CD4-positive, alpha-beta T cell (primary cell): ENCODE measurements at regions not wholly inside any gene's neighbourhood (a gene's known extent, or its start where the extent isn't known, plus 50 kb on each side); places are given as distances from the start of the nearest gene placed in this dataset.

Experiments used
- ATAC-seq: fragments of 200-7000 bp; cut with Tn5 transposase; one replicate; pipeline ENCODE4 v1.10.0; 2022; ENCODE audit warnings: mild to moderate bottlenecking; ENCODE audit not compliant: poor library complexity
- CTCF ChIA-PET: fragments of 350-600 bp; sonication (Branson Sonifier 250); formaldehyde crosslinking; loops from one replicate; lab custom pipeline; 2021; ENCODE audit warnings: antibody characterized with exemption, inconsistent platforms; lab: Charles Lee
- POLR2A ChIA-PET: fragments of 350-600 bp; sonication (Branson Sonifier 250); formaldehyde crosslinking; loops from one replicate; lab custom pipeline; 2021; ENCODE audit warnings: antibody characterized with exemption, inconsistent platforms; lab: Charles Lee
- DNase-seq, 14 experiments: peaks; one replicate each; pipeline ENCODE4 v3.0.0-alpha.2; 2013 to 2020; ENCODE audit warnings: mixed read lengths in 2 of 14
- H3K27ac ChIP-seq, 2 donors: one replicate each; pipeline versions ENCODE4 v1.5.1 to v1.7.0; 2013; ENCODE audit warnings: low read length in 2 of 2, low read depth in 1 of 2, mild to moderate bottlenecking in 1 of 2
- H3K27me3 ChIP-seq, 2 experiments: 1 replicate in 1 of 2; 2 replicates in 1 of 2; pipeline versions ENCODE4 v1.6.1 to v1.7.0; 2013; ENCODE audit warnings: low read length in 2 of 2, control low read depth in 1 of 2, mild to moderate bottlenecking in 1 of 2, moderate library complexity in 1 of 2; ENCODE audit not compliant: insufficient read depth in 2 of 2, control insufficient read depth in 1 of 2
- H3K36me3 ChIP-seq: one replicate; pipeline ENCODE4 v1.6.1; 2013; ENCODE audit warnings: low read length, control low read depth; ENCODE audit not compliant: insufficient read depth
- H3K4me1 ChIP-seq: one replicate; pipeline ENCODE4 v1.6.1; 2013; ENCODE audit warnings: low read length, control low read depth; ENCODE audit not compliant: insufficient read depth
- H3K4me3 ChIP-seq: one replicate; pipeline ENCODE4 v1.5.1; 2013; ENCODE audit warnings: mild to moderate bottlenecking, low read length, moderate library complexity
- H3K9me3 ChIP-seq, 2 experiments: 1 replicate in 1 of 2; 2 replicates in 1 of 2; pipeline versions ENCODE4 v1.6.1 to v1.7.0; 2013; ENCODE audit warnings: low read length in 2 of 2, mild to moderate bottlenecking in 2 of 2, control low read depth in 1 of 2, moderate library complexity in 1 of 2; ENCODE audit not compliant: control insufficient read depth in 1 of 2, insufficient read depth in 1 of 2
- H3K27ac Mint-ChIP-seq: one replicate; pipeline ENCODE4 v1.8.0; 2020; ENCODE audit warnings: mixed read lengths
- H3K27me3 Mint-ChIP-seq: one replicate; pipeline ENCODE4 v1.8.0; 2021; ENCODE audit warnings: mixed read lengths
- H3K36me3 Mint-ChIP-seq: one replicate; pipeline ENCODE4 v1.8.0; 2021; ENCODE audit warnings: low read depth, mixed read lengths
- H3K4me1 Mint-ChIP-seq: one replicate; pipeline ENCODE4 v1.8.0; 2021; ENCODE audit warnings: low read depth, mixed read lengths
- H3K4me3 Mint-ChIP-seq: one replicate; pipeline ENCODE4 v1.8.0; 2020; ENCODE audit warnings: mild to moderate bottlenecking, mixed read lengths
- H3K9me3 Mint-ChIP-seq: one replicate; pipeline ENCODE4 v1.8.0; 2020; ENCODE audit warnings: mixed read lengths
- CTCF ChIP-seq: fragments of 200-600 bp; IDR thresholded peaks from one replicate; pipeline ENCODE4 v1.8.0; 2022; ENCODE audit warnings: antibody characterized with exemption, mild to moderate bottlenecking
- intact Hi-C, 2 experiments: fragments of 100-400 bp; cut with DNase I in 1 of 2; cut with micrococcal nuclease in 1 of 2; formaldehyde crosslinking; loops; one replicate each; pipeline versions ENCODE4 v1.15.1 to v1.9.0; 2023 to 2025; cut with DNase I, micrococcal nuclease

DNA sequence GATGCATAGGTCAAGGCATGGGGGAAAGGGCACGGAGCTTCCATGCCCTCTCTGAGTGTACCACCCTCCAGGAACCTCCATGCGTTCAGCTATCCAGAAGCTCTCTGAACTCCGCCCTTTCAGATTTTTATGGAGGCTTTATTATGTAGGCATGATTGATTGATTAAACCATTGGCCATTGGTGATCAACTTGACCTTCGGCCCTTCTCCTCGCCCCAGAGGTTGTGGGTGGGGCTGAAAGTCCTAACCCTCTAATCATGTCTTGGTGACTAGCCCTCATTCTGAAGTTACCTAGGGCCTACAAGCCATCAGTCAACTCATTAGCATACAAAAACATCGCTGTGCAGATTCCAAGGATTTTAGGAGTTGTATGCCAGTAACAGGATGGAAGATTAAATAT, 323.7 kb upstream of the KLF4 start:
- no peak for TF ChIP-seq CTCF
- H3K4me3 Mint-ChIP-seq = no peak overlapping the region
- no peaks in the 10 kb centered on the region for H3K36me3 Mint-ChIP-seq
- peaks cover 6% of the 10 kb centered on the region for H3K9me3 Mint-ChIP-seq
- POLR2A ChIA-PET = no interaction called here
- intact Hi-C loops = no loop called here
- Histone ChIP-seq H3K9me3 (peaks cover 0 to 4% of the 10 kb centered on the region in 2 experiments), H3K4me3 (no peak overlapping the region), H3K36me3 (no peaks in the 10 kb centered on the region), H3K27ac (no peak overlapping the region), H3K27me3 (no peaks in the 10 kb centered on the region), H3K4me1 (no peaks in the 10 kb centered on the region)
- no peak for ATAC-seq
- CTCF ChIA-PET = no interaction called here
- H3K27me3 Mint-ChIP-seq = no peaks in the 10 kb centered on the region
- no peaks in the 10 kb centered on the region for H3K4me1 Mint-ChIP-seq
- H3K27ac Mint-ChIP-seq = no peak overlapping the region
- no peak for DNase-seq

DNA sequence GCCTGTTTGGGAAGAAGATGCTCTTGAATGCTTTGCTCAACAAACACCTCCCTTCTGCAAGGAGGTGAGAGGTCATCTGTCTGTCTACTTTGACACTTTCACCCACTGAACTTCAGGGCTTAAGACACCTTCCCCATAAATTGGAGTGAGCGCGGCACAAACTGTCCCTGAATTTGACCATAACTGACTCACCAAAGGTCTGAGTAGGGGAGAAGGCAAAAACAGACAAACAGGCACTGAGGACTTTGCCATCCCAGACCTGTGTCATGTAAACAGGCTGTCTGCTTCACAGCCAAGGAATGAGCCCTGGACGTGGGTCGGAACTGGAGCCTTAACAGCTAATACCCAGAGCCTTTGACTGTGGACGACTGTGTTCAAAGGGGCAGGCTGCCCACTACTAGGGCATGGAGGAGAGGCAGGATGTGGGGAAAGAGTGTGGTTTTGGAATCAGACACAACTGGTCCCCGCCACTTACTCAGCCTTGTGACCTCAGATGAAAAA, 320.9 kb upstream of the KLF4 start:
- Mint-ChIP-seq H3K4me3 (no peak overlapping the region), H3K9me3 (peaks cover 9% of the 10 kb centered on the region), H3K4me1 (no peaks in the 10 kb centered on the region), H3K27me3 (no peaks in the 10 kb centered on the region), H3K27ac (no peak overlapping the region), H3K36me3 (no peaks in the 10 kb centered on the region)
- Histone ChIP-seq H3K4me1 (no peaks in the 10 kb centered on the region), H3K27me3 (no peaks in the 10 kb centered on the region), H3K36me3 (no peaks in the 10 kb centered on the region), H3K4me3 (no peak overlapping the region), H3K9me3 (no peaks in the 10 kb centered on the region), H3K27ac (no peak overlapping the region)
- ChIA-PET CTCF (no interaction called here), POLR2A (no interaction called here)
- ATAC-seq = no peak
- no peak for TF ChIP-seq CTCF
- intact Hi-C loops = no loop called here
- no peak for DNase-seq

DNA sequence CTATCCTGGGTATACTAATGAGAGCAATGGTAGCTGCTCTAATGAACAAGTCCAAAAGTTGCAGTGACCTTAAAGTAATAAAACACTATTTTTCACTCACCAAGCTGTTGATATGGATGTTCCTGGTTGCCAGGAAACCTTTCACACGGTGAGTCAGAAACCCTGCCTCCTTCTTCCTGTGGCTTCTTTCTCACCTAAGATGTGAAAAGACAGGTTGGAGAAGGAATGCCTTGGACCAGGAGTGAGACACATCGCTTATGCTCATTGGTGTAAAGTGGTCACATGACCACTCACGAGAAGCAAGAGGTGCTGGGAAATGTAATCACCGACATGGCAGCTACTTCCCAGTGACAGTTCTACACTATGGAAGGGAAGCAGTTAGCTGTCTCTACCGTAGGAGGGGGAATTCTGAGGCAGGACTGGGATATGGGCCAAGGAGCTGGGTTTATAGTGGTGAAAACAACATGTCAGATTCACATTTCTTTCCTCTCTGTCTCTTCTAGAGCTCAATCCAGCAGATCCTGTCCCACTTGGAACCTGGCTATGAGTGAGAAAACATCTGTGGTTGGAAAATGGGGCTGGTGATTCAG, 320.4 kb upstream of the KLF4 start:
- Histone ChIP-seq H3K27me3 (no peaks in the 10 kb centered on the region), H3K9me3 (no peaks in the 10 kb centered on the region), H3K4me1 (no peaks in the 10 kb centered on the region), H3K36me3 (no peaks in the 10 kb centered on the region), H3K4me3 (no peak overlapping the region), H3K27ac (no peak overlapping the region)
- TF ChIP-seq CTCF = no peak
- POLR2A ChIA-PET = no interaction called here
- H3K36me3 Mint-ChIP-seq = no peaks in the 10 kb centered on the region
- ATAC-seq (no peak), DNase-seq (no peak)
- H3K9me3 Mint-ChIP-seq = peaks cover 9% of the 10 kb centered on the region
- intact Hi-C loops = no loop called here
- H3K27ac Mint-ChIP-seq = no peak overlapping the region
- H3K4me1 Mint-ChIP-seq = no peaks in the 10 kb centered on the region
- H3K4me3 Mint-ChIP-seq = no peak overlapping the region
- H3K27me3 Mint-ChIP-seq = no peaks in the 10 kb centered on the region
- CTCF ChIA-PET = no interaction called here
